DND-41 (cell line): ENCODE measurements at regions not wholly inside any gene's neighbourhood (a gene's known extent, or its start where the extent isn't known, plus 50 kb on each side); places are given as distances from the start of the nearest gene placed in this dataset.

Experiments used
- EZH2 ChIP-seq: IDR thresholded peaks from 3 replicates; pipeline ENCODE4 v1.6.1; 2012; ENCODE audit warnings: borderline replicate concordance, low read depth, mild to moderate bottlenecking, moderate library complexity, low read length, inconsistent platforms; ENCODE audit not compliant: severe bottlenecking
- TF ChIP-seq, protein P1 (sequence below): IDR thresholded peaks from 2 replicates; pipeline ENCODE4 v1.5.1; 2012; ENCODE audit warnings: borderline replicate concordance, low read length, moderate library complexity, mild to moderate bottlenecking; ENCODE audit not compliant: poor library complexity, severe bottlenecking; ENCODE audit errors: extremely low read depth

DNA sequence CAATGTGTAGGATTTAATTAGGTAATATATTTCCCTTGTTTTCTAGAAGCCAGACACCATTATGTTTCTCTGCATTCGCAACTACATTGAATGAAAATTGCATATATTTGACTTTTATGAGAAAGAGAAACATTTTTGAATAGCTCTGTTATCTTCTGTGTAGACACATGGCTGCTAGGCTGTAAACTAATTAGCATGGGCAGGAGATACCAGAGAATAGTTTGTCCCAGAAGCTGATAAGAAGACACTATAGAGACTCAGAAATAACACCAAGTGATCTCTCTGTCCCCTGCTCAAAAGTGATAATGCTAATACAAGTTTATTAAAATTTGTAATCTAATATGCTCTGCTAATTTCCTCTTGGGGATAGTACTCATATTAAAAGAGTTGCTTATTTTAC is 198.0 kb upstream of the TUSC1 start:
- TF ChIP-seq, protein P1, sequence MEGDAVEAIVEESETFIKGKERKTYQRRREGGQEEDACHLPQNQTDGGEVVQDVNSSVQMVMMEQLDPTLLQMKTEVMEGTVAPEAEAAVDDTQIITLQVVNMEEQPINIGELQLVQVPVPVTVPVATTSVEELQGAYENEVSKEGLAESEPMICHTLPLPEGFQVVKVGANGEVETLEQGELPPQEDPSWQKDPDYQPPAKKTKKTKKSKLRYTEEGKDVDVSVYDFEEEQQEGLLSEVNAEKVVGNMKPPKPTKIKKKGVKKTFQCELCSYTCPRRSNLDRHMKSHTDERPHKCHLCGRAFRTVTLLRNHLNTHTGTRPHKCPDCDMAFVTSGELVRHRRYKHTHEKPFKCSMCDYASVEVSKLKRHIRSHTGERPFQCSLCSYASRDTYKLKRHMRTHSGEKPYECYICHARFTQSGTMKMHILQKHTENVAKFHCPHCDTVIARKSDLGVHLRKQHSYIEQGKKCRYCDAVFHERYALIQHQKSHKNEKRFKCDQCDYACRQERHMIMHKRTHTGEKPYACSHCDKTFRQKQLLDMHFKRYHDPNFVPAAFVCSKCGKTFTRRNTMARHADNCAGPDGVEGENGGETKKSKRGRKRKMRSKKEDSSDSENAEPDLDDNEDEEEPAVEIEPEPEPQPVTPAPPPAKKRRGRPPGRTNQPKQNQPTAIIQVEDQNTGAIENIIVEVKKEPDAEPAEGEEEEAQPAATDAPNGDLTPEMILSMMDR: no peak
- no peak for TF ChIP-seq EZH2
